ENCODE measurements at regions not wholly inside any gene's neighbourhood (a gene's known extent, or its start where the extent isn't known, plus 50 kb on each side); places are given as distances from the start of the nearest gene placed in this dataset.

GRCh38 chr17:34845296-34845695 is 116.0 kb downstream of the CCT6B start:
- ATAC-seq (ENCODE audit: low read depth in 2 of 2) = no peak
- Mint-ChIP-seq H3K27me3 (no peaks in the 10 kb centered on the region), H3K9me3 (no peaks in the 10 kb centered on the region), H3K27ac (no peak overlapping the region), H3K4me1 (peaks cover 4 to 9% (median 4%) of the 10 kb centered on the region in 3 donors), H3K4me3 (no peak overlapping the region), H3K36me3 (no peaks in the 10 kb centered on the region)
- DNase-seq = no peak

GRCh38 chr17:34843682-34844081 is 117.6 kb downstream of the CCT6B start:
- no peaks in the 10 kb centered on the region for H3K9me3 Mint-ChIP-seq
- DNase-seq = no peak
- H3K27me3 Mint-ChIP-seq = no peaks in the 10 kb centered on the region
- H3K4me1 Mint-ChIP-seq = peaks cover 5 to 11% (median 8%) of the 10 kb centered on the region in 3 donors
- no peak for ATAC-seq (ENCODE audit: low read depth in 2 of 2)
- no peaks in the 10 kb centered on the region for H3K36me3 Mint-ChIP-seq
- H3K27ac Mint-ChIP-seq = no peak overlapping the region
- H3K4me3 Mint-ChIP-seq = no peak overlapping the region

GRCh38 chr17:34842235-34842634 is 119.0 kb downstream of the CCT6B start:
- Mint-ChIP-seq H3K9me3 (no peaks in the 10 kb centered on the region), H3K27me3 (peaks cover 0 to 3% (median 2%) of the 10 kb centered on the region in 3 donors), H3K4me3 (no peak overlapping the region), H3K27ac (no peak overlapping the region), H3K36me3 (no peaks in the 10 kb centered on the region), H3K4me1 (peaks cover 5 to 11% (median 8%) of the 10 kb centered on the region in 3 donors)
- ATAC-seq (ENCODE audit: low read depth in 2 of 2) = no peak
- no peak for DNase-seq

- ATAC-seq (ENCODE audit: low read depth in 2 of 2) = no peak
- Mint-ChIP-seq H3K27ac (no peak overlapping the region), H3K36me3 (no peaks in the 10 kb centered on the region), H3K4me3 (no peak overlapping the region), H3K27me3 (peaks cover 0 to 6% (median 4%) of the 10 kb centered on the region in 3 donors), H3K9me3 (no peaks in the 10 kb centered on the region), H3K4me1 (peaks cover 5 to 11% (median 8%) of the 10 kb centered on the region in 3 donors)
- no peak for DNase-seq
Measured at GRCh38 chr17:34841467-34841866, 119.8 kb downstream of the CCT6B start.

GRCh38 chr17:34840750-34841149 is 120.5 kb downstream of the CCT6B start:
- Mint-ChIP-seq H3K27me3 (peaks cover 0 to 6% (median 4%) of the 10 kb centered on the region in 3 donors), H3K4me1 (peaks cover 5 to 11% (median 8%) of the 10 kb centered on the region in 3 donors), H3K27ac (peak overlapping the region in 1 of 6 donors; percentile 49), H3K9me3 (no peaks in the 10 kb centered on the region), H3K4me3 (no peak overlapping the region), H3K36me3 (no peaks in the 10 kb centered on the region)
- DNase-seq (no peak), ATAC-seq (ENCODE audit: low read depth in 2 of 2) (no peak)

GRCh38 chr17:34837876-34838478 is 123.3 kb downstream of the CCT6B start:
- Mint-ChIP-seq H3K36me3 (no peaks in the 10 kb centered on the region), H3K9me3 (no peaks in the 10 kb centered on the region), H3K27ac (no peak overlapping the region), H3K4me3 (no peak overlapping the region), H3K27me3 (peaks cover 6 to 11% (median 8%) of the 10 kb centered on the region in 3 donors), H3K4me1 (peaks cover 5 to 11% (median 8%) of the 10 kb centered on the region in 3 donors)
- DNase-seq (no peak), ATAC-seq (ENCODE audit: low read depth in 2 of 2) (no peak)

- no peak overlapping the region for H3K4me3 Mint-ChIP-seq
- H3K27me3 Mint-ChIP-seq = peaks cover 10 to 21% (median 13%) of the 10 kb centered on the region in 3 donors
Measured at GRCh38 chr17:34832376-34832775, 128.9 kb downstream of the CCT6B start.

GRCh38 chr17:34827008-34827407 is 134.3 kb downstream of the CCT6B start:
- H3K4me3 Mint-ChIP-seq = no peak overlapping the region
- DNase-seq = no peak
- H3K27me3 Mint-ChIP-seq = peaks cover 4 to 30% (median 10%) of the 10 kb centered on the region in 3 donors

More at GRCh38 chr17:34832376-34832775, 128.9 kb downstream of the CCT6B start:
- Mint-ChIP-seq H3K27ac (no peak overlapping the region), H3K4me1 (no peaks in the 10 kb centered on the region), H3K36me3 (no peaks in the 10 kb centered on the region), H3K9me3 (no peaks in the 10 kb centered on the region)
- DNase-seq (no peak), ATAC-seq (ENCODE audit: low read depth in 2 of 2) (no peak)

GRCh38 chr17:34826332-34826731 is 134.9 kb downstream of the CCT6B start:
- no peaks in the 10 kb centered on the region for H3K36me3 Mint-ChIP-seq
- no peak overlapping the region for H3K27ac Mint-ChIP-seq

More at GRCh38 chr17:34827008-34827407, 134.3 kb downstream of the CCT6B start:
- H3K27ac Mint-ChIP-seq = no peak overlapping the region
- no peak for ATAC-seq (ENCODE audit: low read depth in 2 of 2)
- no peaks in the 10 kb centered on the region for H3K36me3 Mint-ChIP-seq
- H3K4me1 Mint-ChIP-seq = no peaks in the 10 kb centered on the region
- peaks cover 0 to 4% (median 0%) of the 10 kb centered on the region in 7 donors for H3K9me3 Mint-ChIP-seq

GRCh38 chr17:34825884-34826283 is 135.4 kb downstream of the CCT6B start:
- Mint-ChIP-seq H3K36me3 (no peaks in the 10 kb centered on the region), H3K4me1 (no peaks in the 10 kb centered on the region), H3K27ac (no peak overlapping the region), H3K9me3 (peaks cover 0 to 4% (median 0%) of the 10 kb centered on the region in 7 donors), H3K4me3 (no peak overlapping the region), H3K27me3 (peaks cover 8 to 35% (median 11%) of the 10 kb centered on the region in 3 donors)
- no peak for DNase-seq
- no peak for ATAC-seq (ENCODE audit: low read depth in 2 of 2)

More at GRCh38 chr17:34826332-34826731, 134.9 kb downstream of the CCT6B start:
- peaks cover 6 to 32% (median 9%) of the 10 kb centered on the region in 3 donors for H3K27me3 Mint-ChIP-seq
- peaks cover 0 to 4% (median 0%) of the 10 kb centered on the region in 7 donors for H3K9me3 Mint-ChIP-seq
- H3K4me1 Mint-ChIP-seq = no peaks in the 10 kb centered on the region
- ATAC-seq (ENCODE audit: low read depth in 2 of 2) = no peak
- no peak for DNase-seq
- H3K4me3 Mint-ChIP-seq = no peak overlapping the region

- no peak for ATAC-seq (ENCODE audit: low read depth in 2 of 2)
- Mint-ChIP-seq H3K4me3 (no peak overlapping the region), H3K36me3 (no peaks in the 10 kb centered on the region), H3K9me3 (peaks cover 0 to 4% (median 0%) of the 10 kb centered on the region in 7 donors), H3K4me1 (no peaks in the 10 kb centered on the region), H3K27me3 (peaks cover 10 to 35% (median 16%) of the 10 kb centered on the region in 3 donors), H3K27ac (no peak overlapping the region)
- no peak for DNase-seq
Measured at GRCh38 chr17:34825102-34825501, 136.2 kb downstream of the CCT6B start.

- peaks cover 0 to 4% (median 0%) of the 10 kb centered on the region in 7 donors for H3K9me3 Mint-ChIP-seq
- H3K27me3 Mint-ChIP-seq = peaks cover 9 to 43% (median 21%) of the 10 kb centered on the region in 3 donors
- H3K27ac Mint-ChIP-seq = no peak overlapping the region
- no peaks in the 10 kb centered on the region for H3K36me3 Mint-ChIP-seq
- no peak for ATAC-seq (ENCODE audit: low read depth in 2 of 2)
- DNase-seq = no peak
- H3K4me1 Mint-ChIP-seq = no peaks in the 10 kb centered on the region
- H3K4me3 Mint-ChIP-seq = no peak overlapping the region
Measured at GRCh38 chr17:34823023-34823422, 138.2 kb downstream of the CCT6B start.

- no peak for ATAC-seq (ENCODE audit: low read depth in 2 of 2)
- Mint-ChIP-seq H3K4me1 (no peaks in the 10 kb centered on the region), H3K9me3 (peaks cover 0 to 4% (median 0%) of the 10 kb centered on the region in 7 donors), H3K27ac (no peak overlapping the region), H3K4me3 (no peak overlapping the region), H3K27me3 (peaks cover 9 to 45% (median 25%) of the 10 kb centered on the region in 3 donors), H3K36me3 (no peaks in the 10 kb centered on the region)
- DNase-seq = no peak
Measured at GRCh38 chr17:34822007-34822739, 139.1 kb downstream of the CCT6B start.

GRCh38 chr17:34820922-34821321 is 140.3 kb downstream of the CCT6B start:
- Mint-ChIP-seq H3K27ac (no peak overlapping the region), H3K36me3 (no peaks in the 10 kb centered on the region), H3K27me3 (peaks cover 9 to 45% (median 36%) of the 10 kb centered on the region in 3 donors), H3K4me3 (no peak overlapping the region), H3K4me1 (no peaks in the 10 kb centered on the region), H3K9me3 (peaks cover 0 to 4% (median 0%) of the 10 kb centered on the region in 7 donors)
- no peak for DNase-seq
- ATAC-seq (ENCODE audit: low read depth in 2 of 2) = no peak

All from naive B cell (primary cell).